SK-N-MC (cell line): ENCODE measurements at regions not wholly inside any gene's neighbourhood (a gene's known extent, or its start where the extent isn't known, plus 50 kb on each side); places are given as distances from the start of the nearest gene placed in this dataset.

Experiments
- EZH2 ChIP-seq: fragments of 200-600 bp; sonication (generic); IDR thresholded peaks from one replicate; pipeline ENCODE4 v1.6.1; 2017; ENCODE audit warnings: antibody characterized with exemption
- FOXP2 ChIP-seq: optimal IDR thresholded peaks from 2 replicates; pipeline ENCODE3; 2011; ENCODE audit warnings: mild to moderate bottlenecking, moderate library complexity; ENCODE audit not compliant: insufficient read depth; ENCODE audit errors: extremely low read length, control extremely low read depth
- POLR2AphosphoS5 ChIP-seq: IDR thresholded peaks from 2 replicates; pipeline ENCODE4 v1.6.1; 2012; ENCODE audit warnings: mild to moderate bottlenecking, low read depth, low read length, borderline replicate concordance

DNA sequence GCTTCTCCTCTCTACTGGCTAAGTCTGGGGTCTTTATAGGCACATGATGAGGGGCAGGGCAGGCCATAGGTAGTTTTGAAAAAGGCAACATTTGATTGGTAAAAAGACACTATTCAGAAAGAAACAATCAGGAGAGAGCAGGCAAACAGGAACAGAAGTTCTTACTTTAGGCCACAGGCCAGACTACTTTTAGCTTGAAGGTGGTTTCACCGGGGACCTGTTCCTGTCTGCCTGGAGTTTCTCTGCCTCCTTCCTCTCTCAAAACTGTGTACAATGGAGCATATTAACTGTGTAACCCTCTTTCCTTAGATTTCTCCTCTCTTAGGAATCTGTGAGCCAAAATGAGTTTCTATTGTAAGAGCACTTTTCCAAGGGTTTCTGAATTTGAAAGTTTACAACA is 167.9 kb upstream of the AVPR1A start:
- TF ChIP-seq POLR2AphosphoS5 (no peak), EZH2 (no peak), FOXP2 (no peak)
